ENCODE measurements at regions not wholly inside any gene's neighbourhood (a gene's known extent, or its start where the extent isn't known, plus 50 kb on each side); places are given as distances from the start of the nearest gene placed in this dataset.

- no peak for TF ChIP-seq CTCF (IDR thresholded peaks at IDR 0.05)
- TF ChIP-seq USF2 (CRISPR knock-in tag; IDR thresholded peaks at IDR 0.05): no peak
- TF ChIP-seq FOXP1 (CRISPR knock-in tag; IDR thresholded peaks at IDR 0.05; ENCODE audit: borderline replicate concordance): no peak
- TF ChIP-seq AFF4 (CRISPR knock-in tag; IDR thresholded peaks at IDR 0.05; ENCODE audit: borderline replicate concordance): no peak
- TF ChIP-seq GABPB1 (CRISPR knock-in tag; IDR thresholded peaks at IDR 0.05): no peak
- no peak for TF ChIP-seq NFATC4 (CRISPR knock-in tag; IDR thresholded peaks at IDR 0.05)
- TF ChIP-seq CREB1 (CRISPR knock-in tag; IDR thresholded peaks at IDR 0.05): no peak
- no peak for TF ChIP-seq MAX (CRISPR knock-in tag; IDR thresholded peaks at IDR 0.05)
- TF ChIP-seq CBFB (CRISPR knock-in tag; IDR thresholded peaks at IDR 0.05; ENCODE audit: low read depth): no peak
- no peak for TF ChIP-seq USF1 (CRISPR knock-in tag; IDR thresholded peaks at IDR 0.05)
- no peak for TF ChIP-seq ZNF423 (CRISPR knock-in tag; IDR thresholded peaks at IDR 0.05)
- TF ChIP-seq ATF6 (CRISPR knock-in tag; IDR thresholded peaks at IDR 0.05): no peak
- TF ChIP-seq ZBTB21 (CRISPR knock-in tag; IDR thresholded peaks at IDR 0.05; ENCODE audit: borderline replicate concordance): no peak
These were observed 50.5 kb upstream of the HSPA12A start for GRCh38 chr10:116792817-116793216.

All from WTC11 (cell line).